AG10803 (cell line): ENCODE measurements at regions not wholly inside any gene's neighbourhood (a gene's known extent, or its start where the extent isn't known, plus 50 kb on each side); places are given as distances from the start of the nearest gene placed in this dataset.

Source experiments
- DNase-seq: peaks from one replicate; pipeline ENCODE4 v3.0.0; 2010; ENCODE audit warnings: low read depth
- H3K4me3 ChIP-seq: 2 replicates; pipeline ENCODE4 v1.5.1; 2011; ENCODE audit warnings: mild to moderate bottlenecking, low read length, control low read depth
- TF ChIP-seq, protein P1 (sequence below): conservative IDR thresholded peaks from 2 replicates; pipeline ENCODE4 v1.5.1; 2011; ENCODE audit warnings: mild to moderate bottlenecking, low read length, control low read depth, inconsistent platforms

DNA sequence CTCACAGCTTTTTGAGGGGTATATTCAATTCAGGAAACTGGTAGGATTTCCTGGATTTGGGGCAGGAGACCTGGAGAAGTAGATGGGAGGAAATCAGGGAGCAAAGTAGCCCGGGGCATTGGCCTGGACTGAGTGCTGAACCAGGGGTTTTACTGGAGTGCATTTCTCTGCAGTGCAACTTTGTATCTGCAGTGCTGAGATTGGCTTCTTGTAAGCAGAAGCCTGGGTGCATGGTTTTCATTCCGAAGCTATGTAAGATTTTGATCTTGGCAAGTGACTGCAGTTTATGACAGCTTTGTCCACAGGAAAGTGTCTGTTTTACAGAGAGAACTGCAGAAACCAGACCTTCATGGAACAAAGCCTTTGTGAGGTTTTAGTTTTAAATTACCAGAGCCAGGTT, 158.3 kb downstream of the SPCS3 start:
- TF ChIP-seq, protein P1, sequence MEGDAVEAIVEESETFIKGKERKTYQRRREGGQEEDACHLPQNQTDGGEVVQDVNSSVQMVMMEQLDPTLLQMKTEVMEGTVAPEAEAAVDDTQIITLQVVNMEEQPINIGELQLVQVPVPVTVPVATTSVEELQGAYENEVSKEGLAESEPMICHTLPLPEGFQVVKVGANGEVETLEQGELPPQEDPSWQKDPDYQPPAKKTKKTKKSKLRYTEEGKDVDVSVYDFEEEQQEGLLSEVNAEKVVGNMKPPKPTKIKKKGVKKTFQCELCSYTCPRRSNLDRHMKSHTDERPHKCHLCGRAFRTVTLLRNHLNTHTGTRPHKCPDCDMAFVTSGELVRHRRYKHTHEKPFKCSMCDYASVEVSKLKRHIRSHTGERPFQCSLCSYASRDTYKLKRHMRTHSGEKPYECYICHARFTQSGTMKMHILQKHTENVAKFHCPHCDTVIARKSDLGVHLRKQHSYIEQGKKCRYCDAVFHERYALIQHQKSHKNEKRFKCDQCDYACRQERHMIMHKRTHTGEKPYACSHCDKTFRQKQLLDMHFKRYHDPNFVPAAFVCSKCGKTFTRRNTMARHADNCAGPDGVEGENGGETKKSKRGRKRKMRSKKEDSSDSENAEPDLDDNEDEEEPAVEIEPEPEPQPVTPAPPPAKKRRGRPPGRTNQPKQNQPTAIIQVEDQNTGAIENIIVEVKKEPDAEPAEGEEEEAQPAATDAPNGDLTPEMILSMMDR, result no peak
- DNase-seq, result peak; percentile 45
- no peak overlapping the region for H3K4me3 ChIP-seq

DNA sequence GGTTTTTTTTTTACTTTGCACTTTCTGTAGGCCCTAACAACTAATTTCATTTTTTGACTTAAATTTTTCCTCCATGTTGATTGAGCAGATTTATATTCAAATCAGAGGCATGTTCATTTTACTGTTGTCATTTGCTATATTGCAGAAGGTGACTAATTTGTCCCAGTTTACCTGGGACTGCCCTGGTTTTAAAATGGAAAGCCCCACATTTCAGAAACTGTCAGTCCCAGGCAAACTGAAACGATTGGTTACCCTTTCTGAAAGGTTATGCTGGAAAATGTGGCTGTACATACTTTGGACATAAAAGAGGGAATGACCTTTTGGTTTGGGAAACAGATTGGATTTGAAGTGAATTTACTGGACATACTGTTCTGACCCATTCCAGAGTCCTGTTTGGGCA, 160.0 kb downstream of the SPCS3 start:
- H3K4me3 ChIP-seq, result no peak overlapping the region
- TF ChIP-seq, protein P1, result no peak
- DNase-seq, result no peak

DNA sequence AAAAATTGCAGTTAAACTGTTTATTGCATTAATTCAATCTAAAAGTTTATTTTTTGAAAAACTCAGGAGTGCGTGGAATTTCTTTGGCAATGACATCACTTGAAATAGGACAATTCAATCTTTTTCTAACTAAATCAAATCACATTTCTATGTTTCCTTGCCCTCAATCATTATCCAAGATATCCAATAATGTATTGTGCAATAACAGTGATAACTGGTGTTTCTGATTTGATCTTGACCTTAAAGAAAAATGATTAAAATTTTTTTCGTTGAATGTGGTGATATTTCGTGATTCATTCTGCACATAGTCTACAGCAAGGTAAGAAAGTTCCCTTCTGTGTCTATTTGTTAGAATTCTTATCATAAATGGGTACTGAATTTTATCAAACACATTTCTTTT, 163.2 kb downstream of the SPCS3 start:
- TF ChIP-seq, protein P1, result no peak
- H3K4me3 ChIP-seq, result no peak overlapping the region
- no peak for DNase-seq

DNA sequence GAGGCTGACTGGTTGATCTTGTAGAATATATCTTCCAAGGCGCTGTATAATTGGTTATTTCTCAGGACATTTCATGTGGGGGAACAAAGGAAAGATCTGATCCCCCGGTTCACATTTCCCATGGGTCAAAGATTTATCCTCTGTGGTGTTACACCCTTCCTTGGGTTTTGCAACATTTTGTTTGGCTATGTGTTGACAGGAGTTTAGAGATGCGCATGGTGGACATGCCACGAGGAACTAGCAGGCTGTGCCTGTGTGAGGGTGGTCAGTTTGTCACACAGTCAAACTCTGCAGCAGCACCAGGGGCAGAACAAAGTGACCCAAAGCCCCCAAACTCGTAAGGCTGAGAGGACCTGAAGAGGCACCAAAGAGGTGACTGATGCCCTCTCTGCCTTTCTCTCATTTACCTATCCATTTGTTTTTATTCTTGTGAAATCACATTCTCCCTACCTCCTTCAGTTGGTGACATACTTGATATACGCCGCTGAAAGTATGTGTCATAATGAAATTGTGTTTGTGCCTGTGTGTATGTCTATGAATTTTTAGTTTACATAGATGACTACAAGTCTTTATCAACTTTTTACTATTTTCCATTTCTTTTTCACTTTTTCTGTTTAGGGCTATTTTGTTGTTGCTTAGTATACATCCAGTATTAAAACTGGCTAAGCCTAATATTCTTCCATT, 164.7 kb downstream of the SPCS3 start:
- DNase-seq, result no peak
- TF ChIP-seq, protein P1, result no peak
- no peak overlapping the region for H3K4me3 ChIP-seq

DNA sequence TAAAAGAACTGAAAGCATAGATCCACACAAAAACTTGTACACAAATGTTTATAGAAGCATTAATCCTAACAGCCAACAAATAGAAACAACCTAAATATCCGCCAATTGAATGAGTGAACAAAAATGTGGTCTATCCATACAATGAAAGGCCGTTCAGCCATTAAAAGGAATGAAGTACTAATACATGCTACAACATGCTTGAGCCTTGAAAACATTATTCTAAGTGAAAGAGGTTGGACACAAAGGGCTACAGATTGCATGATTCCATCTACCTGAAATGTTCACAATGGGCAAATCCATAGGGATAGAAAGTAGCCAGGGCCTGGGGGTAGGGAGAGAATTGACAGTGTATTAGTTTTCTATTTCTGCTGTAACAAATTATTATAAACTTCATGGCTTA, 169.2 kb downstream of the SPCS3 start:
- TF ChIP-seq, protein P1, result no peak
- H3K4me3 ChIP-seq, result no peak overlapping the region
- no peak for DNase-seq

DNA sequence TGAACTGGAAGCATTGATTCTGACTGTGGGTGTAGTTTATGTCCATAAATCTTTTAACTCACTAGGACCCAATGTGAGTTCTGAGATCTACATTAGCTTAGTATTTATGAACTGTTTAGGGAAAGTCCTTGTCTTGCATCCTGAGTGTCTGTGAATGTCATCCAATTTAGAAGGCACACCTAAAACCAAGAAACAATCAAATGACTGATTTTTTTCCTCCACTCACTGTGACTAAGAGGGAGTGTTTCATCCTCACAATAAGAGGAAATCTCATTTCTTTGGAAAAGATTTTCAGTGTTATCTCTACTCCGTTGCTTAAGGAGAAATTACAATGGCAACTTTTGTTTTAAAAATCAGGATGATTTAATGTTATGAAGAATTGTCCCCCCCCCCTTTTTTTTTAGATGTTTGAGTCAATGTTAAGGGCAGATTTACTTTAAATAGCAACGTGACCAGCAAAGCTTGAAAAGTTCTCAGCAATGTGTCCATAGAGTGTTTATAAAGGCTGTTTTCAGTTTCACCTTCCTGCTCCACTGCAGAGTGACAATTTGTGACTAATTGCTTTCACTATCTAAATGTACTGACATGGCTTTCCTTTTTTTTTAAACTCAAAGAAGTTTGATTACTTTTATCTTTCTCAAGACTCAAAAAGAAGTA, 173.0 kb downstream of the SPCS3 start:
- DNase-seq, result no peak
- TF ChIP-seq, protein P1, result no peak
- H3K4me3 ChIP-seq, result no peak overlapping the region

DNA sequence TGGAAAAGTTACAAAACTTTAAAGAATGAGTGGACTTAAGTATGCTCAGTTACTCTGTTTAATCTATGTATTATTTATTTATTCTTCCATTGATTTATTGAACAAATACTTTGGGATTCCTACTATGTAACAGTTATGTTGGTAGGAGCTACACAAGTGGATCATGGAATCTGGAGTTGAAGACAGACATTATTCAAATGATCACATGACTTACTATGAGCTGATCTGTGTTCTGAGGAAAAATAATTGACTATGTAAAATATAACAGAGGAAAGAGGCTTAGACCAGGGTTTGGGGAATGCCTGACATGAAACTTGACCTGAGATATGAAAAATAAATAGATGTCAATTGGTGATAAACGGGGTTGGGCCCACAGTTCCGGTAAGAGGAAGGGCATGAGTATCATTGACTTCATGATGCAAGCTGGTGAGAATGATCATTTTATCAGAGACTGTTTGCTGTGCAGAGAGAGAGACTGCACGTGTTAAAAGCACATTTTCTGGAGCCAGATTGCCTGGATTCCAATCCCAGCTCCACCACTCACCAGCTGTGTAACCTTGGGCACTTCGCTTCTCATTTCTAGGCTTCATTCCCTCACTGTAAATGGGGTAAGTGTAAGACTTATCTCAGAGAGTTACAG, 179.0 kb downstream of the SPCS3 start:
- no peak overlapping the region for H3K4me3 ChIP-seq
- DNase-seq, result peak; percentile 53
- TF ChIP-seq, protein P1, result no peak
